Activated CD8-positive, alpha-beta memory T cell treated with anti-CD3 and anti-CD28 coated beads, Interleukin-2, amount 10 ng/mL, durations not matched to agents 7 days and 5 days (primary cell): ENCODE measurements at regions not wholly inside any gene's neighbourhood (a gene's known extent, or its start where the extent isn't known, plus 50 kb on each side); places are given as distances from the start of the nearest gene placed in this dataset.

ENCODE experiments used
- ATAC-seq: fragments of 150-1000 bp; cut with Tn5 transposase; one replicate; pipeline ENCODE4 v1.10.0; 2021; ENCODE audit warnings: moderate library complexity
- CTCF ChIA-PET: fragments of 350-600 bp; sonication (Branson Sonifier 250); formaldehyde crosslinking; loops from one replicate; lab custom pipeline; 2021; ENCODE audit warnings: antibody characterized with exemption; lab: Charles Lee
- DNase-seq: peaks from one replicate; pipeline ENCODE4 v3.0.0-alpha.2; 2020
- H3K27ac Mint-ChIP-seq: one replicate; pipeline ENCODE4 v1.8.0; 2021; ENCODE audit warnings: mild to moderate bottlenecking, mixed read lengths
- H3K27me3 Mint-ChIP-seq: one replicate; pipeline ENCODE4 v1.8.0; 2021; ENCODE audit warnings: mixed read lengths
- H3K36me3 Mint-ChIP-seq: one replicate; pipeline ENCODE4 v1.8.0; 2021; ENCODE audit warnings: mild to moderate bottlenecking, mixed read lengths
- H3K4me1 Mint-ChIP-seq: one replicate; pipeline ENCODE4 v1.8.0; 2021; ENCODE audit warnings: mixed read lengths
- H3K4me3 Mint-ChIP-seq: one replicate; pipeline ENCODE4 v1.8.0; 2021; ENCODE audit warnings: mild to moderate bottlenecking, moderate library complexity, mixed read lengths
- H3K9me3 Mint-ChIP-seq: one replicate; pipeline ENCODE4 v1.8.0; 2022; ENCODE audit warnings: low read depth, mixed read lengths

DNA sequence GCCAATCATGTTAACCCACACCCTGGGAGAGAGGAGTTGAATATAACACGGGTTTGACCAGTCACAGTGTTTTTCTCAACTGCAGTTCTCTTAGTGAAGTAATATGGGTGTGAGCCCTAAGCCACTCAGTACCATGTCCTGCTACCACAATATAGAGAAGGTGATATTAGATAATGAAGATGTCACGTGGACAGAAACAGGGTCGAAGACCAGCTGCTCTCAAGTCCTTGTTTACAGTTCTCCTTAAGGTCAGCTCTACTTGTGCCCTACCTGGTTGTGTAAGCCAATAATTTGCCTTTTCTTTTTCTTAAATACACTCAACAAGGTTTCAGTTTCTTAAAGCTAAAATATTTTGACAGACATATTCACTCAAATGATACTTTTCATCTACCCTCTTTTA, 128.3 kb upstream of the POT1 start:
- ATAC-seq (no peak), DNase-seq (no peak)
- Mint-ChIP-seq H3K4me3 (no peak overlapping the region), H3K36me3 (no peaks in the 10 kb centered on the region), H3K4me1 (no peaks in the 10 kb centered on the region), H3K27me3 (peaks cover 4% of the 10 kb centered on the region), H3K9me3 (no peaks in the 10 kb centered on the region), H3K27ac (no peak overlapping the region)
- CTCF ChIA-PET, result no interaction called here

DNA sequence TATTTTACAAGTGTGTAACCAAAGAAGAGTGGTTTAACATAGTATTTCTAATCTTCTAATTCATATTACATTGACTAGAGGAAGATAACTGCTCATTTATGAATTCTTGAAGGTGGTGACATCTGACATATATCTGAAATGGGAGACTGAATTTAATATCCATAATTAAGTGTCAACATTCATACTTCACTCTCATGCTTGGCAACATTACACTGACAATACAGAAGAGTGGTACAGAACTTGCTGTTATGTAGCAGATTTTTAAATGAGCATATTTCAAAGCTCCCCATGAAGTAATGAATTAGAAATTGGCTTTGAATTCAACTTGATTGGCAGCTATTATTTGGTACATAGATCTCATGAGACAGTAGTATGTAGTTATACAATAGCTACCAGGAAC, 125.8 kb upstream of the POT1 start:
- CTCF ChIA-PET, result no interaction called here
- no peaks in the 10 kb centered on the region for H3K4me1 Mint-ChIP-seq
- DNase-seq (no peak), ATAC-seq (no peak)
- no peaks in the 10 kb centered on the region for H3K36me3 Mint-ChIP-seq
- no peak overlapping the region for H3K4me3 Mint-ChIP-seq
- peaks cover 4% of the 10 kb centered on the region for H3K27me3 Mint-ChIP-seq
- H3K27ac Mint-ChIP-seq, result no peak overlapping the region
- no peaks in the 10 kb centered on the region for H3K9me3 Mint-ChIP-seq

DNA sequence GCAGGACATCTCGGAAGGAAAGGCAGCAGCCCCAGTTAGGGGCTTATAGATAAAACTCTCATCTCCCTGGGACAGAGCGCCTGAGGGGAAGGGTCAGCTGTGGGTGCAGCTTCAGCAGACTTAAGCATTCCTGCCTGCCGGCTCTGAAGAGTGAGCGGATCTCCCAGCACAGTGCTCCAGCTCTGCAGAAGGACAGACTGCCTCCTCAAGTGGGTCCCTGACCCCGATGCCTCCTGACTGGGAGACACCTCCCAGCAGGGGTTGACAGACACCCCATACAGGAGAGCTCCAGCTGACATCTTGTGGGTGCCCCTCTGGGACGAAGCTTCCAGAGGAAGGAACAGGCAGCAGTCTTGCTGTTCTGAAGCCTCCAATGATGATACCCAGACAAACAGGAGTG, 117.1 kb upstream of the POT1 start:
- DNase-seq, result no peak
- H3K9me3 Mint-ChIP-seq, result peaks cover 1% of the 10 kb centered on the region
- CTCF ChIA-PET, result no interaction called here

DNA sequence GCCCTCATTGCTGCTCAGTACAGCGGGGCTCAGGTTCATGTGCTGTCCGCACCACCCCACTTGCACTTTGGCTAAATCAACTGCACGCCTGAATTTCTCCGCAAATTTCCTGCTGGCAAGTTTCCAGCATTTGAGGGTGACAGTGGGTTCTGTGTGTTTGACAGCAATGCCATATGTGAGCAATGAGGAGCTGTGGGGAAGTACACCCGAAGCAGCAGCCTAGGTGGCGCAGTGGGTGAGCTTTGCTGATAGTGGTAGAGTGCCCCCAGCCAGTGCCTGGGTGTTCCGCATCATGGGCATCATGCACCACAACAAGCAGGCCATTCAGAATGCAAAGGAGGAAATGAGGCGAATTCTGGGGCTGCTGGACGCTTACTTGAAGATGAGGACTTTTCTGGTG, 103.9 kb upstream of the POT1 start:
- Mint-ChIP-seq H3K9me3 (no peaks in the 10 kb centered on the region), H3K4me1 (no peaks in the 10 kb centered on the region), H3K36me3 (no peaks in the 10 kb centered on the region), H3K27me3 (no peaks in the 10 kb centered on the region), H3K4me3 (no peak overlapping the region), H3K27ac (no peak overlapping the region)
- DNase-seq (no peak), ATAC-seq (no peak)
- CTCF ChIA-PET, result no interaction called here

More for the DNA sequence above, 117.1 kb upstream of the POT1 start:
- ATAC-seq, result no peak
- no peak overlapping the region for H3K27ac Mint-ChIP-seq
- H3K4me1 Mint-ChIP-seq, result peaks cover 3% of the 10 kb centered on the region
- no peaks in the 10 kb centered on the region for H3K27me3 Mint-ChIP-seq
- H3K36me3 Mint-ChIP-seq, result no peaks in the 10 kb centered on the region
- no peak overlapping the region for H3K4me3 Mint-ChIP-seq

DNA sequence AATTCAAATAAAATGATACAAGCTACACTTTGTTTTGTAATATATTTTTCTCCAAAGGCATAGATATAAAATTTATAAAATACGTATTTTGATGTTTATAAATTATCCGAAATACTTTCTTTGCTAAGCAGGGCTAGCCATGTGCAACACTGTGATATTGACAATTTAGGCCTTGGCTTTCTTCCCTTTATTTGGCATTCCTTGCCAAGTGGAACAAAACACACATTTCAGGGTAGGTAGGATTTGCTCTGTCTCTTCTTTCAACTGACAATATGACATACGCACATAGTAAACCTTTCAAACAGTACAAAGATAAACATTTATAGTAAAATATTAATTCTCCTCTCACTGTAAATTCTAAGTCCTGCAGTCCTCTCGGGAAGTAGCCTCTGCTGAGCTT, 103.3 kb upstream of the POT1 start:
- no peak overlapping the region for H3K27ac Mint-ChIP-seq
- no peak overlapping the region for H3K4me3 Mint-ChIP-seq
- CTCF ChIA-PET, result no interaction called here

DNA sequence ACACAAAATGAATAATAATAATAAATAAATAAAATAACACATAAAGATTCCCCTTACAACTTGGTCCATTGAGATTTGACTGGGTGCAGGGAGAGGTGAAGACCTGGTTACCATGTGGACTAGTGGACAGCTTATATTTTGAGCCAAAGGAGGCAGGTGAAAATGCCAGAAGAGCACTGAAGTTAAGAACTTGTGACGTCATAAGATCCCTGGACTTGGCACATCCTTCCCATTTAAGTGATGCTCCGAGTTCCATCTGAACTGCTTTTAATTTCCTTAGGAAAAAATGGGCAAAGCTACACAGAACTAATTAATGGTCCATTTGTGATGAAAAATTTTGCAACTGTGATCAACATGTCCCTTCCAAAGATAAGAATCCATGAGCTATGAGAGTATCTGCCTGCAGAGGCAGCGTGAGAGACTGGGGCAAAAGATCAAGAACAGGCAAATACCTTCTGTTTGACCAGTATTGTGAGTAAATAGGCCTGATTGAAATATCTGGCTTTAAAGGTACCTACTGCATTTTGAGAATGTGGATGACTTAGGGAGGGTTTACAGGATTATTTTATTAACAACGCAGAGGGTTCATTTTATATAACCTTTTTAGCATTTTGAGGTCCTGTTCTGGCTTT, 101.2 kb upstream of the POT1 start:
- DNase-seq (no peak), ATAC-seq (no peak)
- Mint-ChIP-seq H3K27me3 (no peaks in the 10 kb centered on the region), H3K9me3 (no peaks in the 10 kb centered on the region), H3K4me1 (no peaks in the 10 kb centered on the region), H3K36me3 (no peaks in the 10 kb centered on the region), H3K4me3 (no peak overlapping the region), H3K27ac (no peak overlapping the region)
- CTCF ChIA-PET, result interaction anchor here (0.6 kb wide), 1 partner anchor 26 kb away, joined by 3 read pairs; no protein-coding TSS in a partner anchor

More for the DNA sequence above, 103.3 kb upstream of the POT1 start:
- Mint-ChIP-seq H3K4me1 (no peaks in the 10 kb centered on the region), H3K36me3 (no peaks in the 10 kb centered on the region), H3K27me3 (no peaks in the 10 kb centered on the region), H3K9me3 (no peaks in the 10 kb centered on the region)
- no peak for ATAC-seq
- DNase-seq, result no peak

DNA sequence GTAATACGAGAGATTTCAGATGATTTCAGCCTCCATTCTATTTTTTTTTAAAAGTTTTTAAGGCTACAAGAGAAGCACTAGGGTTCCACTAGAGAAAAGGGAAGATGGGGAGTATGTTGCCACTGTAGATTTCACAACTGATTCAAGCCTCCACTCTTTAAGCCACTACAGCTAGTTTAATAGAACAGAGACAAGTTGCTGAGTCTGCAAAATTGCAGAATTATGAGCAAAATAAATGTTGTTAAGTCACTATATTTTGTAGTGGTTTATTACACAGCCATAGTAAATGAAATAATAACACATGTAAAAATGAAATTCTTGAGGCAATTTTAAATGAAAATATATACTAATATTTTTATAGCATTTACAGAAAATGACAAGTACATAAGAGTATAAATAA, 96.0 kb upstream of the POT1 start:
- ATAC-seq, result no peak
- no peak overlapping the region for H3K4me3 Mint-ChIP-seq
- H3K4me1 Mint-ChIP-seq, result no peaks in the 10 kb centered on the region
- CTCF ChIA-PET, result no interaction called here
- H3K36me3 Mint-ChIP-seq, result no peaks in the 10 kb centered on the region
- no peak overlapping the region for H3K27ac Mint-ChIP-seq
- H3K27me3 Mint-ChIP-seq, result no peaks in the 10 kb centered on the region
- DNase-seq, result no peak
- no peaks in the 10 kb centered on the region for H3K9me3 Mint-ChIP-seq

DNA sequence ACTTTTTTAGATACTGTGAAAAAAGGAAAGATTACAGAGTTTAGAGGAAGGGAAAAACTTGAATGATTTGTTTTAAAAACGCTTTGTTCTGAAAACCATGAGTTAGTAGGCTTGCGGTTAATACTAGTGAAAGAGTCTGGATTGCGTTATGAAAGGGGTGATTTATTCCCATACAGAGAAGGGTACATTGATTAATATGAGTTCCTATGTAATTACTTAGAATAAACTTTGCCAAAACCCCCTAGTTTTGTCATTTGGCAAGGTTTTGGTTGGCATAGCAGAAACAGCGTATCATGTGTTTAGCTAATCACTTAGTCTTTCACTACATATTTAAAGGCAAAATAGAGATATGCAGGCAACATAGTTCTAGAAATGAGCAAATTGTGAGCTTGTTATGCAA, 91.2 kb upstream of the POT1 start:
- no peak for DNase-seq
- Mint-ChIP-seq H3K27me3 (no peaks in the 10 kb centered on the region), H3K27ac (no peak overlapping the region), H3K4me3 (no peak overlapping the region), H3K4me1 (no peaks in the 10 kb centered on the region), H3K9me3 (no peaks in the 10 kb centered on the region), H3K36me3 (no peaks in the 10 kb centered on the region)
- ATAC-seq, result no peak
- CTCF ChIA-PET, result no interaction called here

DNA sequence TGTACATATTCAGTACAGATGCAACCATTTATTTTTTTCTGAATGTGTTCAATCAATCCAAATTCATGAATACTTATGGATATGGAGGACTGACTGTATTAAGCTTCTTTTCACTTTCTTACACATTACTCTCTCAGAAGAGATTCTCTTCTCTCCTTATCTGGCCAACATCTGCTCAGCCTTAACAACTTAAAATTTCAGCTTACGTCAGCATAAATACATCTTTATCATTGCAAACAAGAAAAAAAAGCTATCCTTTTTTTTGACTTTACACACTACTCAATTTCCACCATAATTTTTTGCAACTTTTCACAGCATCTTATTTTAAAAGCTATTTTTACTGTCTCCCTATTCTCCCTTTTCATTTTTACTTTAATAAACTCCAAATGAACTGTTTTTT, 80.9 kb upstream of the POT1 start:
- H3K27ac Mint-ChIP-seq, result no peak overlapping the region
- H3K4me3 Mint-ChIP-seq, result no peak overlapping the region
- no peaks in the 10 kb centered on the region for H3K4me1 Mint-ChIP-seq
- no peak for ATAC-seq
- DNase-seq, result no peak
- no peaks in the 10 kb centered on the region for H3K36me3 Mint-ChIP-seq
- H3K9me3 Mint-ChIP-seq, result no peaks in the 10 kb centered on the region
- CTCF ChIA-PET, result no interaction called here
- no peaks in the 10 kb centered on the region for H3K27me3 Mint-ChIP-seq

DNA sequence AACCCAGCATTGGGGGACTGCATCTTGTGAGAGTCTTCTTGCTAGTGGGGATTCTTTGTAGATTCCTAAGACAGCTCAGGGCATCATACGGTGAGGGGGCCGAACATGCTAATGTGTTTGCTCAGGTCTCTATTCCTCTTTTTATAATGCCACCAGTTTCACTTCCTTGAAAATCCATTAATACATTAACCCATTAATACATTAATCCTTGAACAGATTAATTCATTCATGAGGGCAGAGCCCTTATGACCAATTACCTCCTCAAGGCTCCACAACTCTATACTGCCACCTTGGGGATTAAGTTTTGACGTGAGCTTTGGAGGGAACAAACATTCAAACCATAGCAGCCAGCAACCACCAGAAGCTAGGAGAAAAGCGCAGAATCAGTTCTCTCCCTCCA, 67.2 kb upstream of the POT1 start:
- DNase-seq (no peak), ATAC-seq (no peak)
- no peaks in the 10 kb centered on the region for H3K4me1 Mint-ChIP-seq
- no peaks in the 10 kb centered on the region for H3K9me3 Mint-ChIP-seq
- H3K36me3 Mint-ChIP-seq, result no peaks in the 10 kb centered on the region
- H3K27ac Mint-ChIP-seq, result no peak overlapping the region
- H3K27me3 Mint-ChIP-seq, result no peaks in the 10 kb centered on the region
- CTCF ChIA-PET, result no interaction called here
- no peak overlapping the region for H3K4me3 Mint-ChIP-seq

DNA sequence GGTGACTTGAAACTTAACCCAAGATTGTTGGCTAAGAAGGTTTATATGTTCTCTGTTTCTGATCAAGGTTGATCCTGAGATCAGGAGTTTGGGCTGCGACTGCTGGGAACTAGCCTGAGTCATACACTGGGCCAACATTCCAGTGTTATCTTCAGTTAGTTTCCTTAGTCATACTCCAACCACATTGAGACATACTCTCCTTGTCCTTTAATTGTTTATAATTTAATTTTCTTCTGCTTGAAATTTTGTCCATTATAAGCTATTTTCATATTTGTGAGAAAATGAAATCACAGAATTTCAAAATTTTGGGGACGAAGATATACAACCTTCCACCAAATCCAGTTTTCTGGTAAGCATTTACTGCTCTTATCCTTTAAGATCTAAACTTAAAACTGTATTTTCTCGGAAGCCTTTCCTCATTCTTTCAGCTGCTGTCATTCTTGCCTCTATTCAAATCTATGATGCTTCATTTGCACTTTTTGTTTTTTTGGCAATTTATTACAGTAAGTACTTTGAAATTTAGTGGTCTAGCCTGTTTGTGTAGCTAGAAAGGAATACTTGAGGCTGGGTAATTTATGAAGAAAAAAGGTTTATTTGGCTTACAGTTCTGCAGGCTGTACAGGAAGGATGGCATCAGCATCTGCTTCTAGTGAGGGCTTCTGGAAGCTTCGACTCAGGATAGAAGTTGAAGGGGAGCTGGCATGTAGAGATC, 63.4 kb upstream of the POT1 start:
- Mint-ChIP-seq H3K27ac (no peak overlapping the region), H3K36me3 (no peaks in the 10 kb centered on the region), H3K27me3 (no peaks in the 10 kb centered on the region), H3K9me3 (no peaks in the 10 kb centered on the region), H3K4me1 (no peaks in the 10 kb centered on the region), H3K4me3 (no peak overlapping the region)
- DNase-seq (no peak), ATAC-seq (no peak)
- CTCF ChIA-PET, result no interaction called here

DNA sequence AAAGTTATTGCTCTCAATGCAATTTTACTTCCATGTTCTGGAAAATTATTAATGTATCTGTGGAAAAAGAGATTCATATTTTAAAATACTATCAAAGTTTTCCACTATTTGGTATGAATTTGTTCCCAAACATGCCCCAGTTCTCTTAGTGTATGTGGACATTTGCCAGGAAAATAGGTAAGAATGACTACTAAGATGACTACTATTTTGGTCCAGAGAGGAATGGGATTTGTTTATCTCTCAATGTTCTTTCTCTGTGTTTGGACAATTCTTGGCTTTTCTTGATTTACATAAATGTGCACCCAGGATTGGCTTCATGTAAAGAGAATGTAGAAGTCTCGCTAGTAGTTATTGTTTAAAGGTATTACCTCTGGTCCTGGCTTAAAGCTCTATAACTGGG, 60.3 kb upstream of the POT1 start:
- Mint-ChIP-seq H3K4me1 (no peaks in the 10 kb centered on the region), H3K27me3 (no peaks in the 10 kb centered on the region), H3K9me3 (no peaks in the 10 kb centered on the region), H3K36me3 (no peaks in the 10 kb centered on the region), H3K4me3 (no peak overlapping the region), H3K27ac (no peak overlapping the region)
- CTCF ChIA-PET, result no interaction called here
- ATAC-seq, result no peak
- DNase-seq, result no peak
